GM12878 (cell line): ENCODE measurements at regions not wholly inside any gene's neighbourhood (a gene's known extent, or its start where the extent isn't known, plus 50 kb on each side); places are given as distances from the start of the nearest gene placed in this dataset.

Source experiments
- ATAC-seq: fragments of 200-7000 bp; cut with Tn5 transposase; 3 replicates; pipeline ENCODE4 v1.9.1; 2020; ENCODE audit warnings: mild to moderate bottlenecking, moderate library complexity
- BruUV-seq: library from RNA; stranded (reverse); fragments of 400-500 nt; replicated peaks from 2 replicates; lab custom pipeline; 2021; lab: Mats Ljungman, UMichigan
- CTCF ChIA-PET: fragments of 300-600 bp; sonication (Branson Sonifier 250); formaldehyde crosslinking; extraction: SDS; loops from one replicate; lab custom pipeline; 2021; ENCODE audit warnings: inconsistent platforms; lab: Yijun Ruan, JAX
- POLR2A ChIA-PET: fragments of 350-600 bp; formaldehyde crosslinking; extraction: SDS; loops from one replicate; lab custom pipeline; 2021; ENCODE audit warnings: inconsistent platforms; lab: Charles Lee
- RAD21 ChIA-PET: fragments of 300-600 bp; sonication (Branson Sonifier 250); formaldehyde crosslinking; loops from one replicate; lab custom pipeline; 2023; ENCODE audit warnings: antibody characterized with exemption; ENCODE audit not compliant: unreplicated experiment; lab: Charles Lee
- SMC1A ChIA-PET: fragments of 300-600 bp; sonication (Branson Sonifier 250); formaldehyde crosslinking; loops from one replicate; lab custom pipeline; 2023; ENCODE audit not compliant: unreplicated experiment, uncharacterized antibody; lab: Charles Lee
- DNase-seq: peaks from one replicate; pipeline ENCODE4 v3.0.0-alpha.2; 2011; ENCODE audit warnings: low read depth, low spot score
- FAIRE-seq: peaks from 3 replicates; lab custom pipeline; 2011; peaks lifted over from hg19 to GRCh38; lab: Jason Lieb, UNC
- H2AFZ ChIP-seq: 2 replicates; pipeline ENCODE4 v1.6.0; 2011; ENCODE audit warnings: low read depth, low read length, control low read depth; ENCODE audit not compliant: control insufficient read depth
- H3K27ac ChIP-seq: 2 replicates; pipeline ENCODE4 v1.5.1; 2011; ENCODE audit warnings: control low read depth; ENCODE audit not compliant: control insufficient read depth, insufficient read depth
- H3K27me3 ChIP-seq, 2 experiments: replicated peaks in 1 of 2; 2 replicates each; pipeline versions ENCODE4 v1.6.0 to v1.6.1; 2011; ENCODE audit warnings: low read length in 1 of 2; ENCODE audit not compliant: control insufficient read depth in 2 of 2, insufficient read depth in 2 of 2
- H3K36me3 ChIP-seq, 2 experiments: 2 replicates each; pipeline ENCODE4 v1.5.1; 2011; ENCODE audit warnings: low read length in 1 of 2; ENCODE audit not compliant: control insufficient read depth in 2 of 2, insufficient read depth in 2 of 2
- H3K4me1 ChIP-seq: 2 replicates; pipeline ENCODE4 v1.6.1; 2011; ENCODE audit warnings: mild to moderate bottlenecking, low read length, moderate library complexity, mixed read lengths; ENCODE audit not compliant: control insufficient read depth, insufficient read depth
- H3K4me2 ChIP-seq: 2 replicates; pipeline ENCODE4 v1.6.0; 2011; ENCODE audit warnings: control low read depth; ENCODE audit not compliant: control insufficient read depth, insufficient read depth
- H3K4me3 ChIP-seq: fragments of 200-600 bp; sonication (generic); 2 replicates; pipeline ENCODE4 v1.5.1; 2016
- H3K79me2 ChIP-seq: 2 replicates; pipeline ENCODE4 v1.6.0; 2011; ENCODE audit warnings: low read length; ENCODE audit not compliant: control insufficient read depth, insufficient read depth
- H3K9ac ChIP-seq: 2 replicates; pipeline ENCODE4 v1.8.0; 2011; ENCODE audit warnings: low read length, control low read depth, mixed read lengths; ENCODE audit not compliant: control insufficient read depth, insufficient read depth
- H3K9me3 ChIP-seq: replicated peaks from 3 replicates; pipeline ENCODE4 v1.5.1; 2011; ENCODE audit warnings: mild to moderate bottlenecking, low read length; ENCODE audit not compliant: control insufficient read depth, insufficient read depth
- H4K20me1 ChIP-seq: 2 replicates; pipeline ENCODE4 v1.6.0; 2011; ENCODE audit not compliant: control insufficient read depth, insufficient read depth
- CUX1 ChIP-seq: IDR thresholded peaks from 2 replicates; pipeline ENCODE4 v1.6.1; 2012; ENCODE audit warnings: improper control_type of control experiment, low read depth, low read length; ENCODE audit not compliant: insufficient replicate concordance
- EED ChIP-seq: sonication (generic); IDR thresholded peaks from 2 replicates; pipeline ENCODE4 v1.6.1; 2016; ENCODE audit warnings: antibody characterized with exemption, low read depth
- HDAC6 ChIP-seq: fragments of 200-600 bp; sonication (generic); IDR thresholded peaks from one replicate; pipeline ENCODE4 v1.8.0; 2017; ENCODE audit warnings: antibody characterized with exemption; ENCODE audit not compliant: unreplicated experiment
- JUNB ChIP-seq: IDR thresholded peaks from 2 replicates; pipeline ENCODE4 v1.6.1; 2016; ENCODE audit warnings: antibody characterized with exemption, mild to moderate bottlenecking
- KLF5 ChIP-seq: fragments of 450-650 bp; IDR thresholded peaks from 2 replicates; pipeline ENCODE4 v1.6.1; 2014; ENCODE audit warnings: mild to moderate bottlenecking; ENCODE audit not compliant: partially characterized antibody
- NFYA ChIP-seq: IDR thresholded peaks from 2 replicates; pipeline ENCODE4 v1.6.1; 2011; ENCODE audit warnings: low read depth, mild to moderate bottlenecking, low read length, improper control_type of control experiment, borderline replicate concordance
- POLR2AphosphoS5 ChIP-seq: IDR thresholded peaks from 2 replicates; pipeline ENCODE4 v1.6.1; 2011; ENCODE audit warnings: mild to moderate bottlenecking, low read length, inconsistent platforms
- SMC3 ChIP-seq: IDR thresholded peaks from 2 replicates; pipeline ENCODE4 v1.6.1; 2011; ENCODE audit warnings: low read length, improper control_type of control experiment, borderline replicate concordance
- ZBTB11 ChIP-seq: fragments of 450-650 bp; formaldehyde crosslinking; IDR thresholded peaks from 2 replicates; pipeline ENCODE4 v1.5.0; 2022; ENCODE audit warnings: mild to moderate bottlenecking, missing genetic modification characterization
- ZSCAN29 ChIP-seq: fragments of 450-650 bp; IDR thresholded peaks from 2 replicates; pipeline ENCODE4 v1.6.1; 2017; ENCODE audit warnings: mild to moderate bottlenecking, moderate library complexity
- ZZZ3 ChIP-seq: IDR thresholded peaks from 2 replicates; pipeline ENCODE4 v1.6.1; 2011; ENCODE audit warnings: low read depth; ENCODE audit not compliant: control insufficient read depth, insufficient read length
- WGBS: methylation state at CpG from one replicate; pipeline ENCODE4 v1.1.6; 2016; ENCODE audit warnings: low lambda C conversion rate; ENCODE audit not compliant: insufficient replicate concordance, insufficient coverage; ENCODE audit errors: missing lambda C conversion rate; 5-methylcytosine and 5-hydroxymethylcytosine counted together
- in situ Hi-C: fragments of 300-500 bp; cut with MboI; formaldehyde crosslinking; loops from 9 replicates; pipeline ENCODE4 v1.14.3; 2018; ENCODE audit warnings: mixed read lengths
- intact Hi-C: fragments of 100-400 bp; cut with micrococcal nuclease; formaldehyde crosslinking; loops from one replicate; pipeline ENCODE4 v1.14.2; 2022; ENCODE audit not compliant: unreplicated experiment
- TF ChIP-seq, protein P1 (sequence below): IDR thresholded peaks from 2 replicates; pipeline ENCODE4 v1.6.1; 2011; ENCODE audit warnings: borderline replicate concordance, low read depth, mild to moderate bottlenecking, moderate library complexity, low read length; ENCODE audit not compliant: insufficient read depth, poor library complexity, severe bottlenecking

DNA sequence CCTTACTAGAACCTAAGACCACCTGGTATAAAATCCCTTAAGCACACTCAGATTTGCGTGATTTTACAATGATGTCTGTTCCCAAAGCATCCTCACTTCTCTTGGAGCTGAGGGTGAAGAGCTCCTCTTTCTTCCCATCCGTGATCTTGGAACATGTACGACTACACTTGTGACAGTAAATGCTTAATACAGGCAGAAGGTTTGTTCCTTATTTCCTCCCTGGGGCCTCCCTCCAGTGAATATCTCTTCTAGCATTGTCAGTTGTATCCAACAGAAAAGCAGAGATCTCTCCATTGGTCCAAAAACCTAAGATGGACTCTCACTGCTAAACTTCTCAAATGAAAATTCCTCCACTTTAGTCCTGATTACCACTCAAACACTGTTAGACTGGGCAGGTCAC is 103.6 kb upstream of the VPREB1 start:
- DNase-seq = no peak
- RAD21 ChIA-PET = no interaction called here
- no TSS peak for BruUV-seq
- no peak for TF ChIP-seq JUNB
- TF ChIP-seq CUX1 = no peak
- no peak for TF ChIP-seq EED
- no peak for TF ChIP-seq ZSCAN29
- no peak for TF ChIP-seq HDAC6
- no peak for TF ChIP-seq ZZZ3
- no peak for TF ChIP-seq KLF5
- no peak for TF ChIP-seq NFYA
- no peak for TF ChIP-seq SMC3
- TF ChIP-seq, protein P1, sequence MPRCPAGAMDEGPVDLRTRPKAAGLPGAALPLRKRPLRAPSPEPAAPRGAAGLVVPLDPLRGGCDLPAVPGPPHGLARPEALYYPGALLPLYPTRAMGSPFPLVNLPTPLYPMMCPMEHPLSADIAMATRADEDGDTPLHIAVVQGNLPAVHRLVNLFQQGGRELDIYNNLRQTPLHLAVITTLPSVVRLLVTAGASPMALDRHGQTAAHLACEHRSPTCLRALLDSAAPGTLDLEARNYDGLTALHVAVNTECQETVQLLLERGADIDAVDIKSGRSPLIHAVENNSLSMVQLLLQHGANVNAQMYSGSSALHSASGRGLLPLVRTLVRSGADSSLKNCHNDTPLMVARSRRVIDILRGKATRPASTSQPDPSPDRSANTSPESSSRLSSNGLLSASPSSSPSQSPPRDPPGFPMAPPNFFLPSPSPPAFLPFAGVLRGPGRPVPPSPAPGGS = no peak
- TF ChIP-seq ZBTB11 (CRISPR knock-in tag) = no peak
- TF ChIP-seq POLR2AphosphoS5 = no peak

More for the DNA sequence above, 103.6 kb upstream of the VPREB1 start:
- H3K9ac ChIP-seq = no peak overlapping the region
- no peaks in the 10 kb centered on the region for H3K36me3 ChIP-seq
- no peak overlapping the region for H3K4me3 ChIP-seq
- no peaks in the 10 kb centered on the region for H3K9me3 ChIP-seq
- H2AFZ ChIP-seq = no peak overlapping the region
- H3K27ac ChIP-seq = no peak overlapping the region
- 74% methylated on average over 3 of the region's 3 CpGs for WGBS
- H3K79me2 ChIP-seq = no peaks in the 10 kb centered on the region
- FAIRE-seq (no peak), ATAC-seq (no peak)
- intact Hi-C loops = no loop called here
- ChIA-PET SMC1A (interaction anchor here (1.0 kb wide), 1 partner anchor 22 kb away, joined by 3 read pairs; no protein-coding TSS in a partner anchor), POLR2A (no interaction called here), CTCF (interaction anchor here (1.3 kb wide), 1 partner anchor 22 kb away, joined by 3 read pairs; no protein-coding TSS in a partner anchor)
- no peaks in the 10 kb centered on the region for H4K20me1 ChIP-seq
- H3K4me2 ChIP-seq = no peak overlapping the region
- H3K27me3 ChIP-seq = no peaks in the 10 kb centered on the region
- no peaks in the 10 kb centered on the region for H3K4me1 ChIP-seq
- in situ Hi-C loops = no loop called here
